ES-I3 (cell line): ENCODE measurements at regions not wholly inside any gene's neighbourhood (a gene's known extent, or its start where the extent isn't known, plus 50 kb on each side); places are given as distances from the start of the nearest gene placed in this dataset.
"Not testable (repeated sequence)": the region's sequence is repeated elsewhere in the genome, so short reads cannot be mapped to it uniquely, and the experiment has no call there.

ENCODE experiments used
- H3K36me3 ChIP-seq: 2 replicates; pipeline ENCODE4 v1.6.1; 2013; ENCODE audit warnings: mild to moderate bottlenecking, low read length, control low read depth, moderate library complexity; ENCODE audit not compliant: insufficient read depth
- H3K4me1 ChIP-seq: 2 replicates; pipeline ENCODE4 v1.6.1; 2013; ENCODE audit warnings: mild to moderate bottlenecking, control low read depth, low read length; ENCODE audit not compliant: insufficient read depth
- H3K9ac ChIP-seq: 2 replicates; pipeline ENCODE4 v1.6.1; 2013; ENCODE audit warnings: low read depth, mild to moderate bottlenecking, low read length, moderate library complexity
- H3K9me3 ChIP-seq: 2 replicates; pipeline ENCODE4 v1.6.1; 2013; ENCODE audit warnings: mild to moderate bottlenecking, low read length, moderate library complexity; ENCODE audit not compliant: control insufficient read depth, insufficient read depth

GRCh38 chr3:182323126-182323700, 470.1 kb upstream of the ATP11B start:
- Histone ChIP-seq H3K9ac (no peak overlapping the region), H3K36me3 (no peaks in the 10 kb centered on the region), H3K9me3 (no peaks in the 10 kb centered on the region; the same call in 1 of the 2 replicates), H3K4me1 (peaks cover 45% of the 10 kb centered on the region)

DNA sequence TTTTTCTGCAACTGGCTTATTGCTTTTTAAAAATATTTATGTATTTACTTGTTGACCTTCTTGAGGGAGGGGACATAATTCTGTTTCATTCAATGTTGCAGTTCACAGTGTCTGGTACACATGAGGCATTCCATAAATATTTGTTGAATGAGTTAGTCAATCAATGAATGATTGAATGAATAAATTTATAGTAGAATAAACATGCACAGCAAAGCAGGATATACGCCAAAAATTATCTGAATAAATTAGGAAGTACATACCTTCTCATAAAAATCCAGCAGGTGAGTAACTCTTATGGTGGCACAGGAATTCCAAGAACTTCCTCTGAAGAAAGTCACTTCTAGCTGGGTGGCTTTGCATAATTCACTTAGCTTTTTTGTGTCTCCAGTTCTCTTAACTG, 469.4 kb upstream of the ATP11B start:
- no peaks in the 10 kb centered on the region for H3K36me3 ChIP-seq
- H3K4me1 ChIP-seq = peaks cover 45% of the 10 kb centered on the region
- H3K9ac ChIP-seq = no peak overlapping the region
- H3K9me3 ChIP-seq = no peaks in the 10 kb centered on the region; the same call in 1 of the 2 replicates

GRCh38 chr3:182325213-182325950, 467.9 kb upstream of the ATP11B start:
- Histone ChIP-seq H3K9me3 (no peaks in the 10 kb centered on the region; the same call in 1 of the 2 replicates), H3K36me3 (no peaks in the 10 kb centered on the region), H3K9ac (no peak overlapping the region), H3K4me1 (peaks cover 45% of the 10 kb centered on the region)

DNA sequence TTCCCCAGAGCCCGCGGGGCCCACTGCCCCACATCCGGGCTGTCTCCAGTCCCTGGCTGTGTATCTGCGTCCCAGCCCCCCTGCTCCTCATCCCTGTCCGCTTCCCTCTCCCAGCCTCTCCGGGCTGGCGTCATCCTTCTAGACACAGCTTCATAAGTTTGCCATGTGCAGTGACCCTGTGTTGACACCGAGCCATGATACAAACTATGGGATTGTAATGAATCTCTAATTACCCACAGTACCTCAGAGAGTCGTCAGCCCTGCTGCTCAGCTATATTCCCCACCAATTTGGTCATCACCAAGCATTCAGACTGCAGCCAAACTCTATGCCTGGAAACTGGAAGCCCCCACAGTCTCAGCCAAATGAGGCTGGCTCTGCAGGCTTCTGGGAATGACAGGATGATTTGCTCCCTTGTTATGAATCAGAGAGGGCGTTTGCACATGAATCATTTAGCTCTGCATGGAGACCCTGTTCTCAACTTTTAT, 466.1 kb upstream of the ATP11B start:
- Histone ChIP-seq H3K9ac (peak overlapping the region; percentile 27; the same call in 1 of the 2 replicates), H3K4me1 (peaks cover 45% of the 10 kb centered on the region), H3K36me3 (no peaks in the 10 kb centered on the region), H3K9me3 (no peaks in the 10 kb centered on the region)

- no peaks in the 10 kb centered on the region for H3K36me3 ChIP-seq
- H3K4me1 ChIP-seq = peaks cover 17% of the 10 kb centered on the region
- no peak overlapping the region for H3K9ac ChIP-seq
- no peaks in the 10 kb centered on the region for H3K9me3 ChIP-seq
These were observed 462.7 kb upstream of the ATP11B start for GRCh38 chr3:182330646-182331045.

- Histone ChIP-seq H3K9me3 (no peaks in the 10 kb centered on the region), H3K36me3 (no peaks in the 10 kb centered on the region), H3K9ac (no peak overlapping the region), H3K4me1 (peaks cover 15% of the 10 kb centered on the region)
These were observed 462.0 kb upstream of the ATP11B start for GRCh38 chr3:182331341-182331740.

- H3K36me3 ChIP-seq = no peaks in the 10 kb centered on the region
- H3K4me1 ChIP-seq = no peaks in the 10 kb centered on the region; the same call in 1 of the 2 replicates
- no peak overlapping the region for H3K9ac ChIP-seq
- H3K9me3 ChIP-seq = no peaks in the 10 kb centered on the region
These were observed 451.1 kb upstream of the ATP11B start for GRCh38 chr3:182342252-182342651.

DNA sequence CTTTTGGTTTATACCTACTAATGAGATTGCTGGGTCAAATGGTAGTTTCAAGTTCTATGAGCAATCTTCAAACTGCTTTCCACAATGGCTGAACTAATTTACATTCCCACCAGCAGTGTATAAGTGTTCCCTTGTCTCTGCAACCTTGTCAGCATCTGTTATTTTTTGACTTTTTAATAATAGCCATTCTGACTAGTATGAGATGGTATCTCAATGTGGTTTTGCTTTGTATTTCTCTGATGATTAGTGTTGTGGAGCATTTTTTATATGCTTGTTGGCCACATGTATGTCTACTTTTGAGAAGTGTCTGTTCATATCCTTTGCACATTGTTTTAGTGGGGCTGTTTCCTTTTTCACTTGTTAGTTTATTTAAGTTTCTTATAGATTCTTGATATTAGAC, 449.3 kb upstream of the ATP11B start:
- not testable (repeated sequence) for H3K9me3 ChIP-seq, H3K36me3 ChIP-seq, H3K9ac ChIP-seq, H3K4me1 ChIP-seq

DNA sequence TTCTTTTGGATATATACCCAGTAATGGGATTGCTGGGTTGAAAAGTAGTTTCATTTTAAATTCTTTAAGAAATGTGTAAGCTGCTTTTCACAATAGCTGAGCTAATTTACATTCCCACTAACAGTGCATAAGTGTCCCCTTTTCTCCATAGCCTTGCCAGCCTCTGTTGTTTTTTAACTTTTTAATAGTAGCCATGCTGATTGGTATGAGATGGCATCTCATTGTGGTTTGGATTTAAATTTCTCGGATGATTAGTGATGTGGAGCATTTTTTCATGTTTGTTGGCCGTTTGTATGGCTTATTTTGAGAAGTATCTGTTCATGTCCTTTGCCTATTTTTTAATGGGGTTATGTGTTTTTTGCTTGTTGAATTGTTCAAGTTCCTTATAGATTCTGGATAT, 444.3 kb upstream of the ATP11B start:
- H3K36me3 ChIP-seq = no peaks in the 10 kb centered on the region
- H3K9me3 ChIP-seq = no peaks in the 10 kb centered on the region
- 0 out of 2 replicates have a peak, but pooled peaks cover 6% of the 10 kb centered on the region for H3K4me1 ChIP-seq
- no peak overlapping the region for H3K9ac ChIP-seq

DNA sequence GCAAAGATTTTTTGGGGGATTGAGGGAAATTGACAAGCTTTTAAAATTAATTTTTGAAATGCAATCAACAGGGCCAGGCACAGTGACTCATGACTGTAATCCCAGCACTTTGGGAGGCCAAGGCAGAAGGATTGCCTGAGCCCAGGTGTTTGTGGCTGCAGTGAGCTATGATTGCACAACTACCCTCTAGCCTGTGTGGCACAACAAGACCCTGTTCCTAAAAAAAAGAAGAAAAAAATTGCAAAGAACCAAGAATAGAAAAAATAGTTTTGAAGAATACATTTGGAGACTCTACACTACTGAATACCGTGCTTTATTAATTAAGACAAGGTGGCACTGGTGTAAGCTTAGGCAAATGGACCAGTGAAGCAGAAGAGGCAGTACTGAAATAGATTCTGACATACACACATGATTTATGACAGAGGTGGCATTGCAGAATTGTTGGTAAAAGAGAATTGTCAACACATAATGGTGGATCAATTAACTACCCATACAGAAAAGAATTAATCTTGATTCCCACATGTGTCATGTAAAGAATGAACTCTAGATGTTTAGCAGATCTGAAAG, 443.3 kb upstream of the ATP11B start:
- Histone ChIP-seq H3K9ac (no peak overlapping the region), H3K4me1 (0 out of 2 replicates have a peak, but pooled peaks cover 6% of the 10 kb centered on the region), H3K9me3 (no peaks in the 10 kb centered on the region), H3K36me3 (no peaks in the 10 kb centered on the region)

GRCh38 chr3:182357928-182358327, 435.4 kb upstream of the ATP11B start:
- Histone ChIP-seq H3K36me3 (no peaks in the 10 kb centered on the region), H3K9ac (no peak overlapping the region), H3K4me1 (peaks cover 12% of the 10 kb centered on the region), H3K9me3 (no peaks in the 10 kb centered on the region)

DNA sequence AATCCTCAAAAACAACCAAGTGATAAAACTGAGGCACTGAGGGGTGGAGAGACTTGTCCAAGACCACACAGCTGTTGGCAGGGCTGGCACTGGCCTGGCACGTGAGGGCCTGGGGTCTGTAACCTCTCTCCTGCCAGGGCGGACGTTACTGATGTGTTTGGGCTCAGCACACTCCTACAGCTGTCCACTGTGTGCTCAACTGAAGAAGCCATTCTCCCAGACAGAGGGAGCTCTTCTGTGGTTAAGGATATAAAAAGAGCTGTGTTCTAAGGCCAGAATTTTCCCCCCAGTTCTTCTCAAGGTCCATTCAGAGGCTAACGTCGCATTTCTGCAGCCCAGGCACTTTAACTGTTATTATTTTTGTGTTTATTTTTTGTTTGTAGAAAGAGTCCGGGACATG, 429.0 kb upstream of the ATP11B start:
- Histone ChIP-seq H3K9me3 (no peaks in the 10 kb centered on the region), H3K4me1 (no peaks in the 10 kb centered on the region), H3K9ac (no peak overlapping the region), H3K36me3 (no peaks in the 10 kb centered on the region)

GRCh38 chr3:182364723-182365650, 428.3 kb upstream of the ATP11B start:
- Histone ChIP-seq H3K9me3 (no peaks in the 10 kb centered on the region), H3K9ac (no peak overlapping the region), H3K36me3 (no peaks in the 10 kb centered on the region), H3K4me1 (peaks cover 4% of the 10 kb centered on the region)

GRCh38 chr3:182366746-182367145, 426.6 kb upstream of the ATP11B start:
- Histone ChIP-seq H3K9ac (no peak overlapping the region), H3K9me3 (no peaks in the 10 kb centered on the region), H3K4me1 (peaks cover 4% of the 10 kb centered on the region), H3K36me3 (no peaks in the 10 kb centered on the region)
